Activated T-cell treated with anti-CD3 and anti-CD28 coated beads for 4 hours (primary cell): ENCODE measurements at regions not wholly inside any gene's neighbourhood (a gene's known extent, or its start where the extent isn't known, plus 50 kb on each side); places are given as distances from the start of the nearest gene placed in this dataset.
A peak's percentile ranks its signal among the peaks of the same experiment; 100 is the strongest.
"Not testable (repeated sequence)": the region's sequence is repeated elsewhere in the genome, so short reads cannot be mapped to it uniquely, and the experiment has no call there.

Experiments
- DNase-seq: peaks from one replicate; pipeline ENCODE4 v3.0.0-alpha.2; 2020

GRCh38 chr10:95137990-95138625 is 55.9 kb upstream of the ACSM6 start:
- not testable (repeated sequence) for DNase-seq

GRCh38 chr10:95134490-95134889 is 59.5 kb upstream of the ACSM6 start:
- no peak for DNase-seq

GRCh38 chr10:95133997-95134396 is 60.0 kb upstream of the ACSM6 start:
- no peak for DNase-seq

- DNase-seq: peak; percentile 51
Observed at GRCh38 chr10:95133016-95133752, 60.9 kb upstream of the ACSM6 start.

- DNase-seq: not testable (repeated sequence)
Observed at GRCh38 chr10:95130429-95130828, 61.1 kb upstream of the CYP2C8 start.

- no peak for DNase-seq
Observed at GRCh38 chr10:95125582-95125981, 56.3 kb upstream of the CYP2C8 start.

GRCh38 chr10:95122736-95123135 is 53.4 kb upstream of the CYP2C8 start:
- no peak for DNase-seq

- DNase-seq: no peak
Observed at GRCh38 chr10:95121904-95122303, 52.6 kb upstream of the CYP2C8 start.
